Urothelium cell line (cell line): ENCODE measurements at regions not wholly inside any gene's neighbourhood (a gene's known extent, or its start where the extent isn't known, plus 50 kb on each side); places are given as distances from the start of the nearest gene placed in this dataset.
"Not testable (repeated sequence)": the region's sequence is repeated elsewhere in the genome, so short reads cannot be mapped to it uniquely, and the experiment has no call there.

ENCODE experiments used
- DNase-seq: peaks from one replicate; pipeline ENCODE4 v3.0.0; 2011; ENCODE audit warnings: low spot score, mixed read lengths
- FAIRE-seq: peaks from 2 replicates; lab custom pipeline; 2011; peaks lifted over from hg19 to GRCh38; lab: Jason Lieb, UNC

- no peak for FAIRE-seq
- DNase-seq = no peak
Observed at GRCh38 chr14:31911160-31911559, 165.9 kb upstream of the ARHGAP5 start.

- FAIRE-seq = no peak
Observed at GRCh38 chr14:31913370-31913769, 163.7 kb upstream of the ARHGAP5 start.

GRCh38 chr14:31918289-31918688, 158.8 kb upstream of the ARHGAP5 start:
- not testable (repeated sequence) for FAIRE-seq, DNase-seq

More at GRCh38 chr14:31913370-31913769, 163.7 kb upstream of the ARHGAP5 start:
- DNase-seq = no peak

GRCh38 chr14:31920001-31920400, 157.1 kb upstream of the ARHGAP5 start:
- DNase-seq = no peak
- no peak for FAIRE-seq

GRCh38 chr14:31920989-31921650, 156.0 kb upstream of the ARHGAP5 start:
- FAIRE-seq = no peak

GRCh38 chr14:31921721-31922120, 155.4 kb upstream of the ARHGAP5 start:
- DNase-seq (no peak), FAIRE-seq (no peak)

More at GRCh38 chr14:31920989-31921650, 156.0 kb upstream of the ARHGAP5 start:
- no peak for DNase-seq

GRCh38 chr14:31926123-31926522, 151.0 kb upstream of the ARHGAP5 start:
- FAIRE-seq (no peak), DNase-seq (peak; percentile 49)

GRCh38 chr14:31926652-31927347, 150.3 kb upstream of the ARHGAP5 start:
- DNase-seq = no peak
- FAIRE-seq = no peak

- DNase-seq (peak; percentile 54), FAIRE-seq (no peak)
Observed at GRCh38 chr14:31927348-31927832, 149.7 kb upstream of the ARHGAP5 start.

GRCh38 chr14:31930070-31930469, 147.0 kb upstream of the ARHGAP5 start:
- no peak for FAIRE-seq
- no peak for DNase-seq

GRCh38 chr14:31930493-31931240, 146.4 kb upstream of the ARHGAP5 start:
- DNase-seq (no peak), FAIRE-seq (no peak)

- FAIRE-seq (no peak), DNase-seq (no peak)
Observed at GRCh38 chr14:31932675-31933074, 144.4 kb upstream of the ARHGAP5 start.

- no peak for FAIRE-seq
- DNase-seq = no peak
Observed at GRCh38 chr14:31933716-31934115, 143.4 kb upstream of the ARHGAP5 start.

GRCh38 chr14:31934767-31935266, 142.3 kb upstream of the ARHGAP5 start:
- FAIRE-seq (no peak), DNase-seq (peak; percentile 42)

GRCh38 chr14:31935391-31935790, 141.7 kb upstream of the ARHGAP5 start:
- DNase-seq = no peak
- FAIRE-seq = no peak

GRCh38 chr14:31936115-31936514, 141.0 kb upstream of the ARHGAP5 start:
- no peak for DNase-seq

GRCh38 chr14:31937730-31938346, 139.3 kb upstream of the ARHGAP5 start:
- peak; percentile 87 for DNase-seq
- peak; percentile 71 for FAIRE-seq

More at GRCh38 chr14:31936115-31936514, 141.0 kb upstream of the ARHGAP5 start:
- FAIRE-seq = no peak

- FAIRE-seq (no peak), DNase-seq (no peak)
Observed at GRCh38 chr14:31939934-31940333, 137.2 kb upstream of the ARHGAP5 start.

- no peak for DNase-seq
- no peak for FAIRE-seq
Observed at GRCh38 chr14:31941487-31941886, 135.6 kb upstream of the ARHGAP5 start.

GRCh38 chr14:31942166-31942841, 134.8 kb upstream of the ARHGAP5 start:
- FAIRE-seq = no peak
- no peak for DNase-seq
